ENCODE measurements at regions not wholly inside any gene's neighbourhood (a gene's known extent, or its start where the extent isn't known, plus 50 kb on each side); places are given as distances from the start of the nearest gene placed in this dataset.

- DNase-seq, result no peak
These were observed 1013.8 kb upstream of the EEF2KMT start for GRCh38 chr16:6111390-6111789.

- DNase-seq, result no peak
These were observed 1012.8 kb upstream of the EEF2KMT start for GRCh38 chr16:6110346-6110745.

GRCh38 chr16:6106061-6106460 lies 1008.5 kb upstream of the EEF2KMT start:
- DNase-seq, result no peak

GRCh38 chr16:6105115-6105514 lies 1007.5 kb upstream of the EEF2KMT start:
- no peak for DNase-seq

- DNase-seq, result no peak
These were observed 1006.8 kb upstream of the EEF2KMT start for GRCh38 chr16:6104428-6104827.

GRCh38 chr16:6103561-6103960 lies 1006.0 kb upstream of the EEF2KMT start:
- no peak for DNase-seq

- DNase-seq, result no peak
These were observed 1001.5 kb upstream of the EEF2KMT start for GRCh38 chr16:6099102-6099501.

GRCh38 chr16:6096931-6097670 lies 999.5 kb upstream of the EEF2KMT start:
- no peak for DNase-seq

- DNase-seq, result no peak
These were observed 997.8 kb upstream of the EEF2KMT start for GRCh38 chr16:6095414-6095813.

GRCh38 chr16:6091021-6091420 lies 993.4 kb upstream of the EEF2KMT start:
- no peak for DNase-seq

- DNase-seq, result peak; percentile 9
These were observed 983.9 kb upstream of the EEF2KMT start for GRCh38 chr16:6081320-6081976.

- DNase-seq, result no peak
These were observed 979.0 kb upstream of the EEF2KMT start for GRCh38 chr16:6076631-6077030.

GRCh38 chr16:6068063-6068462 lies 970.5 kb upstream of the EEF2KMT start:
- DNase-seq, result no peak

- no peak for DNase-seq
These were observed 969.1 kb upstream of the EEF2KMT start for GRCh38 chr16:6066652-6067051.

- DNase-seq, result no peak
These were observed 965.9 kb upstream of the EEF2KMT start for GRCh38 chr16:6063526-6063925.

GRCh38 chr16:6059671-6060070 lies 962.1 kb upstream of the EEF2KMT start:
- no peak for DNase-seq

GRCh38 chr16:6057821-6058220 lies 960.2 kb upstream of the EEF2KMT start:
- no peak for DNase-seq

GRCh38 chr16:6048017-6048416 lies 950.4 kb upstream of the EEF2KMT start:
- no peak for DNase-seq

- DNase-seq, result no peak
These were observed 949.7 kb upstream of the EEF2KMT start for GRCh38 chr16:6047325-6047724.

GRCh38 chr16:6038941-6039645 lies 941.5 kb upstream of the EEF2KMT start:
- no peak for DNase-seq

GRCh38 chr16:6035161-6035560 lies 937.6 kb upstream of the EEF2KMT start:
- DNase-seq, result no peak

- no peak for DNase-seq
These were observed 936.9 kb upstream of the EEF2KMT start for GRCh38 chr16:6034511-6034910.

- DNase-seq, result no peak
These were observed 934.8 kb upstream of the EEF2KMT start for GRCh38 chr16:6032438-6032837.

- DNase-seq, result no peak
These were observed 934.0 kb upstream of the EEF2KMT start for GRCh38 chr16:6031567-6031966.
